Left kidney (tissue), 1 donor: ENCODE measurements at regions not wholly inside any gene's neighbourhood (a gene's known extent, or its start where the extent isn't known, plus 50 kb on each side); places are given as distances from the start of the nearest gene placed in this dataset.

ENCODE experiments used
- DNase-seq: peaks from one replicate; pipeline ENCODE4 v3.0.0-alpha.2; 2013

DNA sequence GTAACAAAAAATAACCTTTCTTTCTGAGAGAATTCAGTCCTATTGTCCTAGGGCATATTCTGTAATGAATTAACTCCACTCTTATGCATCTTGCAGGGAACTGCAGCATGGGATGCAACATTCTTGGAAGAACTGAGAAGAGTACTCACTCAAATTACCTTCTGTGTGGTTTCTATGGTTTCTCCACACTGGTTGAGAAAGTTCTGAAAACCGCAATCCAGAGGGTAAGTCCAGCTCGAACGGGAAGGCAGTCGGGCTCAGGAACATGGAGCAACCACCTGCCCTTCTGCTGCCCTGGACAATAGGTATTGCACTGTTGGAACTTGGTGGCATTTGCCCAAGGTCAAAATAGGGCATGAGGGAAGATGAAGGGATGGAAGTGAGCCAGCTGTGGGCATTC lies 59.6 kb upstream of the CDK13 start:
- no peak for DNase-seq

DNA sequence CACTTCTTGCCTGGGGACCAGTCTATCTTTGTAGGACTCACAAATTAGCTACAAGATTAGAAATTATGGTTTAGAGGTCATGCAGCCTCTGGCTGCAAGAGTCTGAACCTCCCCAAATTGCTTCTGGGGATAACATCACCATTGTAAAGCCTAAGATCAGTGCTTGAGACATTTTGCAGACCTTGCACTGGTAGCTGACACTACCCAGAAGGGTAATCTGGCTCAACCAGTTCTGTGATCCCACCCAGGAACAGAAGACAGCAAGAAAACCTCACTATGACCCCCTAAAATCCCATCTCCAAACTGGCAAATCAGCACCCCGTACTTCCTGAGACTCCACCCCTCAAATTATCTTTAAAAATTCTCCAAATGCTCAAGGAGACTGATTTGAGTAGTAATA lies 58.2 kb upstream of the CDK13 start:
- DNase-seq: no peak

DNA sequence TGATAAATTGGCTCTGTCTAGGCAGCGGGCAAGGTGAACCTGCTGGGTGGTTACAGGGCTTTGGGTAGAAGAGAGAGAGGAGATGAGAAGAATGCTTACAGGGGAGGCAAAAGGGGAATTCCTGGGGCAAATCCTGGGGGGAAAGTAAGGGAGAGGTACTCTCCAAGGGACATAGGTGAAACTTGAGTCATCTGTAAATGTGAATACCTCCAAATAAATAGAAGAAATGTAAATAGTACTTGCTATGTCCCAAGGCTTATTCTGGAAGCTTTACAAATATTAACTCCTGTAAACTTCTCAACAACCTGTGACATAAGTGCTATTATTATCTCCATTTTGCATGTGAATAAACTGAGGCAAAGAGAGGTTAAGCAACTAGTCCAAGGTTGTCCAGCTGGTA lies 57.7 kb upstream of the CDK13 start:
- DNase-seq: no peak

DNA sequence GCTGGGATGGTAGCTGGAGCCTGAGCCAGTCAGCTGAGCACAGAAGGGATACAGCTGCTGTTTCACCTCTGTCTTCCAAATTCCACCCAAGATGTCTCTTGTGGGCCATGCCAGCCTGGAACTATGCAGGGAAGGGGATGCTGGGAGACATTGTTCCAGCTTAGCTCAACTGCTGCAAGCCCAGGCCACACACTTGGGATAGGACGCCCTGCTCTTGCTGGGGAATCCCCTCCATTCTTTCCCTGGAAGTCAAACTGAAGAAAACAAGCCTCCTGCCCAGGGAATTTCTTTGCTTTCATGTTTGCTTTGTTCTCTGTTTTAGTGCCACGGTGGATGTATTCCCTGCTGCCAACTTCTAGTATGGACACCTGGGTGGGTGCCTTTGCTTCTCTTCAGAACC lies 55.2 kb upstream of the CDK13 start:
- no peak for DNase-seq

DNA sequence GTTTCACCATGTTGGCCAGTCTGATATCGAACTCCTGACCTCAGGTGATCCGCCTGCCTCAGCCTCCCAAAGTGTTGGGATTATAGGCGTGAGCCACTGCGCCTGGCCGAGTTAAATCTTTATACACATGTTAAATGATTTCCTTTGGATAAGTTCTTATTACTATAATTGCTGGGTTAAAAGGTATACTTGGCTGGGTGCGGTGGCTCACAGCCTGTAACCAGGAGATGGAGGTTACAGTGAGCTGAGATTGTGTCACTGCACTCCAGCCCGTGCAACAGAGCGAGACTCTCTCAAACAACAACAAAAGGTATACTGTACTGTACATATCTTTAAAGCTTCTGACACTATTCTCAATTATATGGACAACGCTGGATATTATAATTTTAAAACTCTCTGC lies 53.2 kb upstream of the CDK13 start:
- no peak for DNase-seq

DNA sequence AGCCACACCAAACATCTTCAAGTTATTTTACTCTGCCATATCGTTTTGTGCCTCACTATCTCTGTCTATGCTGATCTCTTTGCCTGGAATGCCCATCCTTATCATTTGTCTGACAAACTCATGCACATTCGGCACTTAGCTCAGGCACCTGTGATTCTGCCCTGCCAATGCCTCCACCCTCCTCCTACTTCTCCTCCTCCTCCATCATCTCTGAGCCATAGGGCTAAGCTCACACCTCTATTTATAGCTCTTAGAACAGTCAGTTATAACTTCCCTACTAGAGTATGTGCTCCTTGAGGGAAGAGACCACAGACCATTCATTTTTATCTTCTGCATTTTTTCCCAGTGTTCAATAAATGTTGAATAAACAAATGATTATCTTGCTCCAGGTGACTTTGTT lies 51.2 kb upstream of the CDK13 start:
- no peak for DNase-seq
